ENCODE measurements at regions not wholly inside any gene's neighbourhood (a gene's known extent, or its start where the extent isn't known, plus 50 kb on each side); places are given as distances from the start of the nearest gene placed in this dataset.

- peaks cover 7% of the 10 kb centered on the region for H3K4me1 Mint-ChIP-seq (ENCODE audit: insufficient read depth, unreplicated experiment)
- no peak overlapping the region for H3K4me3 Mint-ChIP-seq (ENCODE audit: unreplicated experiment)
- ChIA-PET CTCF (interaction anchor here (0.5 to 2.4 kb wide), 16 partner anchors 9 to 784 kb away, joined by 3 to 21 read pairs (median 3); no protein-coding TSS in a partner anchor), POLR2A (no interaction called here)
- DNase-seq (ENCODE audit: unreplicated experiment): no peak
- BruUV-seq (replicated peaks): no TSS peak
- no peak overlapping the region for H3K27ac Mint-ChIP-seq (ENCODE audit: low read depth, unreplicated experiment)
- H3K36me3 Mint-ChIP-seq (ENCODE audit: insufficient read depth, unreplicated experiment): no peaks in the 10 kb centered on the region
- intact Hi-C loops (cut with micrococcal nuclease): loop anchor here (1.0 kb wide), 1 partner anchor 260 kb away; no protein-coding TSS in a partner anchor
- H3K27me3 Mint-ChIP-seq (ENCODE audit: insufficient read depth, unreplicated experiment): no peaks in the 10 kb centered on the region
- no peaks in the 10 kb centered on the region for H3K9me3 Mint-ChIP-seq (ENCODE audit: unreplicated experiment)
- no peak for TF ChIP-seq CTCF (IDR thresholded peaks at IDR 0.05; ENCODE audit: unreplicated experiment)
Measured at GRCh38 chr9:16133032-16133431, 580.2 kb downstream of the CCDC171 start.

- no peaks in the 10 kb centered on the region for H3K9me3 Mint-ChIP-seq (ENCODE audit: unreplicated experiment)
- ChIA-PET CTCF (interaction anchor here (0.5 to 2.4 kb wide), 22 partner anchors 9 to 1333 kb away, joined by 3 to 21 read pairs (median 3); no protein-coding TSS in a partner anchor), POLR2A (no interaction called here)
- H3K27me3 Mint-ChIP-seq (ENCODE audit: insufficient read depth, unreplicated experiment): no peaks in the 10 kb centered on the region
- DNase-seq (ENCODE audit: unreplicated experiment): peak; percentile 89
- no peaks in the 10 kb centered on the region for H3K36me3 Mint-ChIP-seq (ENCODE audit: insufficient read depth, unreplicated experiment)
- peaks cover 11% of the 10 kb centered on the region for H3K4me1 Mint-ChIP-seq (ENCODE audit: insufficient read depth, unreplicated experiment)
- intact Hi-C loops (cut with micrococcal nuclease): loop anchor here (1.0 kb wide), 1 partner anchor 260 kb away; no protein-coding TSS in a partner anchor
- no peak overlapping the region for H3K27ac Mint-ChIP-seq (ENCODE audit: low read depth, unreplicated experiment)
- BruUV-seq (replicated peaks): no TSS peak
- TF ChIP-seq CTCF (IDR thresholded peaks at IDR 0.05; ENCODE audit: unreplicated experiment): peak; percentile 72
- H3K4me3 Mint-ChIP-seq (ENCODE audit: unreplicated experiment): no peak overlapping the region
Measured at GRCh38 chr9:16133556-16134227, 580.8 kb downstream of the CCDC171 start.

GRCh38 chr9:16134351-16134750 is 581.5 kb downstream of the CCDC171 start:
- intact Hi-C loops (cut with micrococcal nuclease): no loop called here
- no peak overlapping the region for H3K27ac Mint-ChIP-seq (ENCODE audit: low read depth, unreplicated experiment)
- no peak for DNase-seq (ENCODE audit: unreplicated experiment)

More at GRCh38 chr9:16134351-16134750, 581.5 kb downstream of the CCDC171 start:
- Mint-ChIP-seq H3K36me3 (ENCODE audit: insufficient read depth, unreplicated experiment) (no peaks in the 10 kb centered on the region), H3K4me1 (ENCODE audit: insufficient read depth, unreplicated experiment) (peaks cover 18% of the 10 kb centered on the region), H3K9me3 (ENCODE audit: unreplicated experiment) (no peaks in the 10 kb centered on the region), H3K4me3 (ENCODE audit: unreplicated experiment) (no peak overlapping the region), H3K27me3 (ENCODE audit: insufficient read depth, unreplicated experiment) (no peaks in the 10 kb centered on the region)
- ChIA-PET CTCF (interaction anchor here (0.6 to 2.4 kb wide), 16 partner anchors 8 to 1332 kb away, joined by 3 to 21 read pairs (median 3); no protein-coding TSS in a partner anchor), POLR2A (no interaction called here)
- no peak for TF ChIP-seq CTCF (IDR thresholded peaks at IDR 0.05; ENCODE audit: unreplicated experiment)
- BruUV-seq (replicated peaks): no TSS peak
